ENCODE measurements at regions not wholly inside any gene's neighbourhood (a gene's known extent, or its start where the extent isn't known, plus 50 kb on each side); places are given as distances from the start of the nearest gene placed in this dataset.

DNA sequence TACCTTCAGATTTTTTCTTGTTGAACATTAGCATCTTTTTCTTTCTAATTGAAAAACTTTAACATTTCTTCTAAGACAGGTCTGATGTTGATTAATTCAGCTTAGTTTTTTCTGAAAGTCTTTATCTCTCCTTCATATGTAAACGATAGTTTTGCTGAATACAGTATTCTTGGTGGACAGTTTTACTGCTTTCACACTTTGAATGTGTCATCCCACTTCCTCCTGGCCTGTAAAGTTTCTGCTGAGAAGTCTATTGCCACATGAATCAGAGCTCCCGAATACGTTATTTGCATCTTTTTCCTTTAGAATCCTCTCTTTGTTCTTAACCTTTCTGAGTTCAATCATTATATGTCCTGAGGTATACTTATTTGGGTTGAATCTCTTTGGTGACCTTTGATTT, 344.2 kb downstream of the OLFM3 start:
- Histone ChIP-seq H2BK120ac (replicated peaks; ENCODE audit: low read depth, low read length) (no peak overlapping the region), H3K4me2 (ENCODE audit: insufficient read depth in 1 of 2, low read depth in 2 of 2, low read length in 2 of 2) (no peak overlapping the region), H3K14ac (ENCODE audit: insufficient read length) (no peak overlapping the region), H3K18ac (ENCODE audit: extremely low read depth, low read length) (no peak overlapping the region), H3K27me3 (replicated peaks in 1 of 4; ENCODE audit: control insufficient read depth in 3 of 4, extremely low read depth in 1 of 4, insufficient read depth in 3 of 4, low read length in 3 of 4) (no peaks in the 10 kb centered on the region), H3K23me2 (ENCODE audit: low read depth, low read length) (no peaks in the 10 kb centered on the region), H2AFZ (ENCODE audit: low read length) (no peak overlapping the region), H3K23ac (ENCODE audit: insufficient read length) (no peak overlapping the region), H2AK5ac (ENCODE audit: low read depth, low read length) (no peak overlapping the region), H3K56ac (replicated peaks; ENCODE audit: insufficient read length, low read depth, low read length) (no peak overlapping the region), H3K4me3 (ENCODE audit: extremely low read depth in 1 of 4, insufficient read depth in 2 of 4, low read depth in 3 of 4, low read length in 4 of 4) (no peak overlapping the region), H2BK5ac (ENCODE audit: low read depth, low read length) (no peak overlapping the region), H4K5ac (ENCODE audit: insufficient read length, low read depth, low read length) (no peak overlapping the region), H2BK12ac (ENCODE audit: low read depth, low read length) (no peak overlapping the region), H3K27ac (ENCODE audit: low read depth, low read length) (no peak overlapping the region), H3K4me1 (replicated peaks in 1 of 4; ENCODE audit: control insufficient read depth in 3 of 4, insufficient read depth in 4 of 4, low read length in 3 of 4) (peaks cover 0 to 5% (median 3%) of the 10 kb centered on the region in 4 experiments; a peak in 3 of 7 replicates), H3K4ac (replicated peaks; ENCODE audit: insufficient read length, low read depth, low read length) (no peak overlapping the region), H3K36me3 (ENCODE audit: control insufficient read depth in 2 of 4, insufficient read depth in 4 of 4, low read length in 3 of 4) (peaks cover 0 to 4% (median 1%) of the 10 kb centered on the region in 4 experiments; a peak in 3 of 8 replicates), H4K20me1 (replicated peaks in 1 of 2; ENCODE audit: control insufficient read depth in 1 of 2, insufficient read depth in 2 of 2, low read length in 2 of 2) (no peaks in the 10 kb centered on the region), H3K9me3 (ENCODE audit: insufficient read depth in 2 of 2, low read depth in 1 of 2, low read length in 1 of 2) (peaks cover 9% of the 10 kb centered on the region in 2 experiments; a peak in 3 of 4 replicates), H2BK15ac (ENCODE audit: low read length) (no peak overlapping the region), H3K9ac (replicated peaks in 1 of 4; ENCODE audit: extremely low read depth in 1 of 4, low read depth in 3 of 4, low read length in 3 of 4) (no peak overlapping the region), H4K91ac (replicated peaks; ENCODE audit: insufficient read length, low read length) (no peak overlapping the region), H3K79me1 (ENCODE audit: low read depth, low read length) (no peaks in the 10 kb centered on the region), H2BK20ac (ENCODE audit: low read length) (no peak overlapping the region), H3K79me2 (ENCODE audit: control insufficient read depth in 1 of 2, insufficient read depth in 2 of 2, low read length in 2 of 2) (no peaks in the 10 kb centered on the region), H4K8ac (ENCODE audit: extremely low read depth, insufficient read depth, low read length) (no peak overlapping the region)
- ChIA-PET CTCF (ENCODE audit: partially characterized antibody) (interaction anchor here (0.5 to 2.9 kb wide), 19 partner anchors 8 to 782 kb away, joined by 3 to 20 read pairs (median 4); partner anchors contain the start of gene OLFM3), POLR2A (ENCODE audit: partially characterized antibody) (no interaction called here)
- WGBS, 2 experiments (ENCODE audit: extremely low coverage in 1 of 2, insufficient coverage in 1 of 2, insufficient read length in 1 of 2, insufficient replicate concordance in 2 of 2, low coverage in 1 of 2, low lambda C conversion rate in 2 of 2, missing lambda C conversion rate in 1 of 2) = 95% methylated on average over 3 of the region's 3 CpGs; no CpG with 5 or more reads in 1 of the 2 experiments
- no peak for DNase-seq (ENCODE audit: low read depth in 1 of 2, low spot score in 2 of 2)
- no peak for FAIRE-seq
- TF ChIP-seq TBP (IDR thresholded peaks at IDR 0.05; ENCODE audit: low read depth, low read length) = no peak
- no peak for TF ChIP-seq FOSL1 (IDR thresholded peaks at IDR 0.05; ENCODE audit: insufficient read depth, low read depth, low read length)
- TF ChIP-seq RNF2 (IDR thresholded peaks at IDR 0.05; ENCODE audit: borderline replicate concordance, low read depth, low read length, missing control alignments, poor library complexity, severe bottlenecking) = no peak
- no peak for TF ChIP-seq SAP30 (IDR thresholded peaks at IDR 0.05; ENCODE audit: insufficient read depth, insufficient replicate concordance, low read length)
- TF ChIP-seq CHD1 (IDR thresholded peaks at IDR 0.05; ENCODE audit: low read depth, low read length) = no peak
- no peak for TF ChIP-seq CREB1 (IDR thresholded peaks at IDR 0.05)
- TF ChIP-seq POLR2AphosphoS5 (IDR thresholded peaks at IDR 0.05; ENCODE audit: low read depth, low read length) = no peak
- no peak for TF ChIP-seq POLR2A (IDR thresholded peaks at IDR 0.05; ENCODE audit: control extremely low read depth in 1 of 2, low read depth in 2 of 2, low read length in 2 of 2)
- TF ChIP-seq, protein P1, sequence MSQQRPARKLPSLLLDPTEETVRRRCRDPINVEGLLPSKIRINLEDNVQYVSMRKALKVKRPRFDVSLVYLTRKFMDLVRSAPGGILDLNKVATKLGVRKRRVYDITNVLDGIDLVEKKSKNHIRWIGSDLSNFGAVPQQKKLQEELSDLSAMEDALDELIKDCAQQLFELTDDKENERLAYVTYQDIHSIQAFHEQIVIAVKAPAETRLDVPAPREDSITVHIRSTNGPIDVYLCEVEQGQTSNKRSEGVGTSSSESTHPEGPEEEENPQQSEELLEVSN (IDR thresholded peaks at IDR 0.05) = no peak
- TF ChIP-seq PHF8 (conservative IDR thresholded peaks at IDR 0.05; ENCODE audit: low read depth, low read length) = no peak
- no peak for TF ChIP-seq JUND (IDR thresholded peaks at IDR 0.05; ENCODE audit: low read length)
- TF ChIP-seq HDAC6 (IDR thresholded peaks at IDR 0.05; ENCODE audit: low read depth, low read length) = no peak
